GM12878 (cell line): ENCODE measurements at regions not wholly inside any gene's neighbourhood (a gene's known extent, or its start where the extent isn't known, plus 50 kb on each side); places are given as distances from the start of the nearest gene placed in this dataset.

Experiments used
- ATAC-seq: fragments of 200-7000 bp; cut with Tn5 transposase; 3 replicates; pipeline ENCODE4 v1.9.1; 2020; ENCODE audit warnings: mild to moderate bottlenecking, moderate library complexity
- BruUV-seq: library from RNA; stranded (reverse); fragments of 400-500 nt; replicated peaks from 2 replicates; lab custom pipeline; 2021; lab: Mats Ljungman, UMichigan
- CTCF ChIA-PET: fragments of 300-600 bp; sonication (Branson Sonifier 250); formaldehyde crosslinking; extraction: SDS; loops from one replicate; lab custom pipeline; 2021; ENCODE audit warnings: inconsistent platforms; lab: Yijun Ruan, JAX
- POLR2A ChIA-PET: fragments of 350-600 bp; formaldehyde crosslinking; extraction: SDS; loops from one replicate; lab custom pipeline; 2021; ENCODE audit warnings: inconsistent platforms; lab: Charles Lee
- RAD21 ChIA-PET: fragments of 300-600 bp; sonication (Branson Sonifier 250); formaldehyde crosslinking; loops from one replicate; lab custom pipeline; 2023; ENCODE audit warnings: antibody characterized with exemption; ENCODE audit not compliant: unreplicated experiment; lab: Charles Lee
- SMC1A ChIA-PET: fragments of 300-600 bp; sonication (Branson Sonifier 250); formaldehyde crosslinking; loops from one replicate; lab custom pipeline; 2023; ENCODE audit not compliant: unreplicated experiment, uncharacterized antibody; lab: Charles Lee
- DNase-seq: peaks from one replicate; pipeline ENCODE4 v3.0.0-alpha.2; 2011; ENCODE audit warnings: low read depth, low spot score
- FAIRE-seq: peaks from 3 replicates; lab custom pipeline; 2011; peaks lifted over from hg19 to GRCh38; lab: Jason Lieb, UNC
- H2AFZ ChIP-seq: 2 replicates; pipeline ENCODE4 v1.6.0; 2011; ENCODE audit warnings: low read depth, low read length, control low read depth; ENCODE audit not compliant: control insufficient read depth
- H3K27ac ChIP-seq: 2 replicates; pipeline ENCODE4 v1.5.1; 2011; ENCODE audit warnings: control low read depth; ENCODE audit not compliant: control insufficient read depth, insufficient read depth
- H3K27me3 ChIP-seq, 2 experiments: replicated peaks in 1 of 2; 2 replicates each; pipeline versions ENCODE4 v1.6.0 to v1.6.1; 2011; ENCODE audit warnings: low read length in 1 of 2; ENCODE audit not compliant: control insufficient read depth in 2 of 2, insufficient read depth in 2 of 2
- H3K36me3 ChIP-seq, 2 experiments: 2 replicates each; pipeline ENCODE4 v1.5.1; 2011; ENCODE audit warnings: low read length in 1 of 2; ENCODE audit not compliant: control insufficient read depth in 2 of 2, insufficient read depth in 2 of 2
- H3K4me1 ChIP-seq: 2 replicates; pipeline ENCODE4 v1.6.1; 2011; ENCODE audit warnings: mild to moderate bottlenecking, low read length, moderate library complexity, mixed read lengths; ENCODE audit not compliant: control insufficient read depth, insufficient read depth
- H3K4me2 ChIP-seq: 2 replicates; pipeline ENCODE4 v1.6.0; 2011; ENCODE audit warnings: control low read depth; ENCODE audit not compliant: control insufficient read depth, insufficient read depth
- H3K4me3 ChIP-seq: fragments of 200-600 bp; sonication (generic); 2 replicates; pipeline ENCODE4 v1.5.1; 2016
- H3K79me2 ChIP-seq: 2 replicates; pipeline ENCODE4 v1.6.0; 2011; ENCODE audit warnings: low read length; ENCODE audit not compliant: control insufficient read depth, insufficient read depth
- H3K9ac ChIP-seq: 2 replicates; pipeline ENCODE4 v1.8.0; 2011; ENCODE audit warnings: low read length, control low read depth, mixed read lengths; ENCODE audit not compliant: control insufficient read depth, insufficient read depth
- H3K9me3 ChIP-seq: replicated peaks from 3 replicates; pipeline ENCODE4 v1.5.1; 2011; ENCODE audit warnings: mild to moderate bottlenecking, low read length; ENCODE audit not compliant: control insufficient read depth, insufficient read depth
- H4K20me1 ChIP-seq: 2 replicates; pipeline ENCODE4 v1.6.0; 2011; ENCODE audit not compliant: control insufficient read depth, insufficient read depth
- ETV6 ChIP-seq, 2 experiments: fragments of 450-650 bp in 1 of 2; IDR thresholded peaks in 1 of 2; conservative IDR thresholded peaks in 1 of 2; 2 replicates each; pipeline ENCODE4 v1.6.1; 2014; ENCODE audit warnings: antibody characterized with exemption in 1 of 2, borderline replicate concordance in 1 of 2, low read depth in 1 of 2, mild to moderate bottlenecking in 1 of 2, moderate library complexity in 1 of 2
- EZH2 ChIP-seq: IDR thresholded peaks from 2 replicates; pipeline ENCODE4 v1.6.1; 2012; ENCODE audit warnings: low read depth, mild to moderate bottlenecking, control low read depth, inconsistent platforms, low read length, borderline replicate concordance; ENCODE audit not compliant: control insufficient read depth
- FOS ChIP-seq: IDR thresholded peaks from 3 replicates; pipeline ENCODE4 v1.6.1; 2011; ENCODE audit warnings: borderline replicate concordance; ENCODE audit not compliant: insufficient read length; ENCODE audit errors: extremely low read depth
- MTA3 ChIP-seq: IDR thresholded peaks from 2 replicates; pipeline ENCODE4 v1.6.1; 2012; ENCODE audit warnings: low read length, inconsistent platforms, borderline replicate concordance
- NFIC ChIP-seq: IDR thresholded peaks from 2 replicates; pipeline ENCODE4 v1.6.1; 2012; ENCODE audit warnings: low read depth, mild to moderate bottlenecking, inconsistent platforms, low read length, moderate library complexity
- SIN3A ChIP-seq: IDR thresholded peaks from 2 replicates; pipeline ENCODE4 v1.6.1; 2012; ENCODE audit warnings: low read depth, low read length, improper control_type of control experiment
- SMAD1 ChIP-seq: fragments of 450-650 bp; IDR thresholded peaks from 2 replicates; pipeline ENCODE4 v1.6.1; 2018; ENCODE audit warnings: mild to moderate bottlenecking, low read depth; ENCODE audit not compliant: partially characterized antibody
- SPI1 ChIP-seq: IDR thresholded peaks from 2 replicates; pipeline ENCODE4 v1.6.1; 2011; ENCODE audit warnings: low read depth, mild to moderate bottlenecking, low read length, moderate library complexity, borderline replicate concordance; ENCODE audit not compliant: insufficient read depth
- WGBS: methylation state at CpG from one replicate; pipeline ENCODE4 v1.1.6; 2016; ENCODE audit warnings: low lambda C conversion rate; ENCODE audit not compliant: insufficient replicate concordance, insufficient coverage; ENCODE audit errors: missing lambda C conversion rate; 5-methylcytosine and 5-hydroxymethylcytosine counted together
- in situ Hi-C: fragments of 300-500 bp; cut with MboI; formaldehyde crosslinking; loops from 9 replicates; pipeline ENCODE4 v1.14.3; 2018; ENCODE audit warnings: mixed read lengths
- intact Hi-C: fragments of 100-400 bp; cut with micrococcal nuclease; formaldehyde crosslinking; loops from one replicate; pipeline ENCODE4 v1.14.2; 2022; ENCODE audit not compliant: unreplicated experiment
- TF ChIP-seq, protein P1 (sequence below): fragments of 450-650 bp; formaldehyde crosslinking; IDR thresholded peaks from 2 replicates; pipeline ENCODE4 v1.4.0; 2020; ENCODE audit warnings: mild to moderate bottlenecking, moderate library complexity
- TF ChIP-seq, protein P2 (sequence below): IDR thresholded peaks from 2 replicates; pipeline ENCODE4 v1.6.1; 2012; ENCODE audit warnings: low read depth, low read length, improper control_type of control experiment

DNA sequence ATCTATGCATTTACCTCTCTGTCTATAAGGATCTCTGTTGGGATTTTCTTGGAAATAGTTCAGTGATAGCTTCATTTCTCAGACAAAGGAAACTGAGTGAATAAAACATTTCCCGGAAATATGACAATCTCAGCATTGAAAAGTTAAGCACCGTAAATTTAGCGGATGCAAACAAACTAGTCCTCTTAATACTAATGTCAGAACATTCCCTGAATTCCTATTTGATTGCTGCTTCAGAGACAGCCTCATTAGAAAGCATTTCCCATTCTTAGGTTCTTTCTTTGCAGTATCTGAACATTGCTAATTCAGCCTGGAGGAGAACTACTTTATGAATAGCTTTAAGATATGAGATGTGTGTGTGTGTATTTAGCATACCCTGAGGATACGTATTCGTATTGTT, 101.3 kb downstream of the NR2F2 start (continued):
- no peak for TF ChIP-seq SPI1
- TF ChIP-seq, protein P1, sequence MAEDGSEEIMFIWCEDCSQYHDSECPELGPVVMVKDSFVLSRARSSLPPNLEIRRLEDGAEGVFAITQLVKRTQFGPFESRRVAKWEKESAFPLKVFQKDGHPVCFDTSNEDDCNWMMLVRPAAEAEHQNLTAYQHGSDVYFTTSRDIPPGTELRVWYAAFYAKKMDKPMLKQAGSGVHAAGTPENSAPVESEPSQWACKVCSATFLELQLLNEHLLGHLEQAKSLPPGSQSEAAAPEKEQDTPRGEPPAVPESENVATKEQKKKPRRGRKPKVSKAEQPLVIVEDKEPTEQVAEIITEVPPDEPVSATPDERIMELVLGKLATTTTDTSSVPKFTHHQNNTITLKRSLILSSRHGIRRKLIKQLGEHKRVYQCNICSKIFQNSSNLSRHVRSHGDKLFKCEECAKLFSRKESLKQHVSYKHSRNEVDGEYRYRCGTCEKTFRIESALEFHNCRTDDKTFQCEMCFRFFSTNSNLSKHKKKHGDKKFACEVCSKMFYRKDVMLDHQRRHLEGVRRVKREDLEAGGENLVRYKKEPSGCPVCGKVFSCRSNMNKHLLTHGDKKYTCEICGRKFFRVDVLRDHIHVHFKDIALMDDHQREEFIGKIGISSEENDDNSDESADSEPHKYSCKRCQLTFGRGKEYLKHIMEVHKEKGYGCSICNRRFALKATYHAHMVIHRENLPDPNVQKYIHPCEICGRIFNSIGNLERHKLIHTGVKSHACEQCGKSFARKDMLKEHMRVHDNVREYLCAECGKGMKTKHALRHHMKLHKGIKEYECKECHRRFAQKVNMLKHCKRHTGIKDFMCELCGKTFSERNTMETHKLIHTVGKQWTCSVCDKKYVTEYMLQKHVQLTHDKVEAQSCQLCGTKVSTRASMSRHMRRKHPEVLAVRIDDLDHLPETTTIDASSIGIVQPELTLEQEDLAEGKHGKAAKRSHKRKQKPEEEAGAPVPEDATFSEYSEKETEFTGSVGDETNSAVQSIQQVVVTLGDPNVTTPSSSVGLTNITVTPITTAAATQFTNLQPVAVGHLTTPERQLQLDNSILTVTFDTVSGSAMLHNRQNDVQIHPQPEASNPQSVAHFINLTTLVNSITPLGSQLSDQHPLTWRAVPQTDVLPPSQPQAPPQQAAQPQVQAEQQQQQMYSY (CRISPR knock-in tag): no peak
- TF ChIP-seq, protein P2, sequence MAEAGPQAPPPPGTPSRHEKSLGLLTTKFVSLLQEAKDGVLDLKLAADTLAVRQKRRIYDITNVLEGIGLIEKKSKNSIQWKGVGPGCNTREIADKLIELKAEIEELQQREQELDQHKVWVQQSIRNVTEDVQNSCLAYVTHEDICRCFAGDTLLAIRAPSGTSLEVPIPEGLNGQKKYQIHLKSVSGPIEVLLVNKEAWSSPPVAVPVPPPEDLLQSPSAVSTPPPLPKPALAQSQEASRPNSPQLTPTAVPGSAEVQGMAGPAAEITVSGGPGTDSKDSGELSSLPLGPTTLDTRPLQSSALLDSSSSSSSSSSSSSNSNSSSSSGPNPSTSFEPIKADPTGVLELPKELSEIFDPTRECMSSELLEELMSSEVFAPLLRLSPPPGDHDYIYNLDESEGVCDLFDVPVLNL: no peak
- no peak for TF ChIP-seq FOS
- no peak for TF ChIP-seq SIN3A
- TF ChIP-seq, all 136 proteins: peak for 0

DNA sequence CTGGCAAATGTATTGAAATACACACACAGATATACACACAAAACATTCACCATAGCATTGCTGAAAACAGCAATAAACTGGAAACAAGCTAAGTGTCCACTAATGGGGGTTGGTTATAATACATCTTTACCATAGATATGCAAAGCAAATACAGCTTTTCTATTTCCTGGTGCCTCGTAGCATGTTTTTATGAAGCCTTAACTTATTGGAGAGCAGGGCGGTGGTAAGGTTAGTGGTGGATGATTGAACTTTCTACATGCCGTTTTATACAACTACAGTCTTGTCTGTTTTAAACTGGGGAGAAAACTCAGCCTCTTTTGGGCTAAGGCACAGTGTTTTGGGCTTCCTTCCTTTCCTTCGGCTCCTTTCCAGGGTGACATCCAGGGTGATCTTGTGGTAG, 104.5 kb downstream of the NR2F2 start:
- Histone ChIP-seq H3K4me2 (no peak overlapping the region), H3K27me3 (no peaks in the 10 kb centered on the region; a peak in 2 of 4 replicates), H3K36me3 (no peaks in the 10 kb centered on the region), H3K79me2 (no peaks in the 10 kb centered on the region), H3K4me3 (no peak overlapping the region), H2AFZ (no peak overlapping the region), H3K27ac (no peak overlapping the region), H3K9me3 (no peaks in the 10 kb centered on the region), H4K20me1 (no peaks in the 10 kb centered on the region), H3K4me1 (no peaks in the 10 kb centered on the region), H3K9ac (no peak overlapping the region)
- 16% methylated on average over 4 of the region's 4 CpGs for WGBS
- ATAC-seq (no peak), FAIRE-seq (no peak), DNase-seq (no peak)
- ChIA-PET POLR2A (no interaction called here), SMC1A (no interaction called here), CTCF (interaction anchor here (1.3 kb wide), 1 partner anchor 17 kb away, joined by 3 read pairs; no protein-coding TSS in a partner anchor), RAD21 (no interaction called here)
- intact Hi-C loops: no loop called here
- BruUV-seq: no TSS peak
- in situ Hi-C loops: no loop called here
- TF ChIP-seq ETV6 (conservative IDR thresholded peaks at IDR 0.05 in 1 of 2, IDR thresholded peaks at IDR 0.05 in 1 of 2; ENCODE audit: borderline replicate concordance in 1 of 2, low read depth in 1 of 2) (no peak), SMAD1 (no peak), MTA3 (no peak), EZH2 (no peak), NFIC (no peak)
